ENCODE measurements at regions not wholly inside any gene's neighbourhood (a gene's known extent, or its start where the extent isn't known, plus 50 kb on each side); places are given as distances from the start of the nearest gene placed in this dataset.

DNA sequence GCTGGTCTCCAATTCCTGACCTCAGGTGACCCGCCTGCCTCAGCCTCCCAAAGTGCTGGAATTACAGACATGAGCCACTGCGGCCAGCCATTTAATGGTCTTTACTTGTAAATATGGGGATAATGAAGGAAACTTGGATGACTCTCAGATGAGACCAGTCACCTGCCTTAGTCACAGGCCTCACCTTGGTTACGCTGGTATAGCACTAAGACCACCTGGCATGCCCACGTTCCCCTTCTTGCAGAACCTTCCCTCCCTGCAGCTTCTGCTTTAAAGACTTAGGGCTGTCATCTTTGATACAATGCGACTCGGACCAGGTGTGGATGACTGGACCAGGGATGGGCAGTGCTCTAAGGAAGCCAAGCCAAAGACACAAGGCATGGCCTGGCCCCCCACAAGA is 629.9 kb downstream of the CCDC171 start:
- H3K36me3 ChIP-seq (ENCODE audit: control insufficient read depth, insufficient read depth, low read length) = no peaks in the 10 kb centered on the region
- ATAC-seq (no peak), DNase-seq (ENCODE audit: low read depth, low spot score) (no peak)
- in situ Hi-C loops (cut with HindIII; ENCODE audit: low pct_unique_long_range_greater_than_20kb, low sequenced_read_pairs) (no loop called here), intact Hi-C loops (cut with micrococcal nuclease; ENCODE audit: unreplicated experiment) (no loop called here)
- H3K4me3 ChIP-seq (ENCODE audit: low read depth in 2 of 2, low read length in 2 of 2) = no peak overlapping the region
- H3K27me3 ChIP-seq (ENCODE audit: control insufficient read depth, insufficient read depth, low read length) = no peaks in the 10 kb centered on the region
- POLR2A ChIA-PET = interaction anchor here (0.5 kb wide), 1 partner anchor 519 kb away, joined by 4 read pairs; no protein-coding TSS in a partner anchor
- H3K27ac ChIP-seq (ENCODE audit: low read length) = no peak overlapping the region
- CTCF ChIA-PET = no interaction called here
- no peak for TF ChIP-seq TCF7L2 (IDR thresholded peaks at IDR 0.05; ENCODE audit: low read depth, low read length)
- no peak for TF ChIP-seq SIN3A (IDR thresholded peaks at IDR 0.05; ENCODE audit: borderline replicate concordance, insufficient read depth, low read depth, low read length)
- no peak for TF ChIP-seq POLR2AphosphoS5 (IDR thresholded peaks at IDR 0.05; ENCODE audit: low read depth, low read length)
- TF ChIP-seq, protein P1, sequence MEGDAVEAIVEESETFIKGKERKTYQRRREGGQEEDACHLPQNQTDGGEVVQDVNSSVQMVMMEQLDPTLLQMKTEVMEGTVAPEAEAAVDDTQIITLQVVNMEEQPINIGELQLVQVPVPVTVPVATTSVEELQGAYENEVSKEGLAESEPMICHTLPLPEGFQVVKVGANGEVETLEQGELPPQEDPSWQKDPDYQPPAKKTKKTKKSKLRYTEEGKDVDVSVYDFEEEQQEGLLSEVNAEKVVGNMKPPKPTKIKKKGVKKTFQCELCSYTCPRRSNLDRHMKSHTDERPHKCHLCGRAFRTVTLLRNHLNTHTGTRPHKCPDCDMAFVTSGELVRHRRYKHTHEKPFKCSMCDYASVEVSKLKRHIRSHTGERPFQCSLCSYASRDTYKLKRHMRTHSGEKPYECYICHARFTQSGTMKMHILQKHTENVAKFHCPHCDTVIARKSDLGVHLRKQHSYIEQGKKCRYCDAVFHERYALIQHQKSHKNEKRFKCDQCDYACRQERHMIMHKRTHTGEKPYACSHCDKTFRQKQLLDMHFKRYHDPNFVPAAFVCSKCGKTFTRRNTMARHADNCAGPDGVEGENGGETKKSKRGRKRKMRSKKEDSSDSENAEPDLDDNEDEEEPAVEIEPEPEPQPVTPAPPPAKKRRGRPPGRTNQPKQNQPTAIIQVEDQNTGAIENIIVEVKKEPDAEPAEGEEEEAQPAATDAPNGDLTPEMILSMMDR (IDR thresholded peaks at IDR 0.05) = no peak
- TF ChIP-seq, protein P2, sequence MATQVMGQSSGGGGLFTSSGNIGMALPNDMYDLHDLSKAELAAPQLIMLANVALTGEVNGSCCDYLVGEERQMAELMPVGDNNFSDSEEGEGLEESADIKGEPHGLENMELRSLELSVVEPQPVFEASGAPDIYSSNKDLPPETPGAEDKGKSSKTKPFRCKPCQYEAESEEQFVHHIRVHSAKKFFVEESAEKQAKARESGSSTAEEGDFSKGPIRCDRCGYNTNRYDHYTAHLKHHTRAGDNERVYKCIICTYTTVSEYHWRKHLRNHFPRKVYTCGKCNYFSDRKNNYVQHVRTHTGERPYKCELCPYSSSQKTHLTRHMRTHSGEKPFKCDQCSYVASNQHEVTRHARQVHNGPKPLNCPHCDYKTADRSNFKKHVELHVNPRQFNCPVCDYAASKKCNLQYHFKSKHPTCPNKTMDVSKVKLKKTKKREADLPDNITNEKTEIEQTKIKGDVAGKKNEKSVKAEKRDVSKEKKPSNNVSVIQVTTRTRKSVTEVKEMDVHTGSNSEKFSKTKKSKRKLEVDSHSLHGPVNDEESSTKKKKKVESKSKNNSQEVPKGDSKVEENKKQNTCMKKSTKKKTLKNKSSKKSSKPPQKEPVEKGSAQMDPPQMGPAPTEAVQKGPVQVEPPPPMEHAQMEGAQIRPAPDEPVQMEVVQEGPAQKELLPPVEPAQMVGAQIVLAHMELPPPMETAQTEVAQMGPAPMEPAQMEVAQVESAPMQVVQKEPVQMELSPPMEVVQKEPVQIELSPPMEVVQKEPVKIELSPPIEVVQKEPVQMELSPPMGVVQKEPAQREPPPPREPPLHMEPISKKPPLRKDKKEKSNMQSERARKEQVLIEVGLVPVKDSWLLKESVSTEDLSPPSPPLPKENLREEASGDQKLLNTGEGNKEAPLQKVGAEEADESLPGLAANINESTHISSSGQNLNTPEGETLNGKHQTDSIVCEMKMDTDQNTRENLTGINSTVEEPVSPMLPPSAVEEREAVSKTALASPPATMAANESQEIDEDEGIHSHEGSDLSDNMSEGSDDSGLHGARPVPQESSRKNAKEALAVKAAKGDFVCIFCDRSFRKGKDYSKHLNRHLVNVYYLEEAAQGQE (IDR thresholded peaks at IDR 0.05; ENCODE audit: insufficient read depth in 1 of 2, low read depth in 2 of 2, low read length in 1 of 2) = no peak
- no TSS peak for BruUV-seq (replicated peaks)
- H3K9me3 ChIP-seq (ENCODE audit: control insufficient read depth, insufficient read depth, low read depth, low read length) = no peaks in the 10 kb centered on the region
- no peaks in the 10 kb centered on the region for H3K4me1 ChIP-seq (ENCODE audit: control insufficient read depth, insufficient read depth, low read length)

DNA sequence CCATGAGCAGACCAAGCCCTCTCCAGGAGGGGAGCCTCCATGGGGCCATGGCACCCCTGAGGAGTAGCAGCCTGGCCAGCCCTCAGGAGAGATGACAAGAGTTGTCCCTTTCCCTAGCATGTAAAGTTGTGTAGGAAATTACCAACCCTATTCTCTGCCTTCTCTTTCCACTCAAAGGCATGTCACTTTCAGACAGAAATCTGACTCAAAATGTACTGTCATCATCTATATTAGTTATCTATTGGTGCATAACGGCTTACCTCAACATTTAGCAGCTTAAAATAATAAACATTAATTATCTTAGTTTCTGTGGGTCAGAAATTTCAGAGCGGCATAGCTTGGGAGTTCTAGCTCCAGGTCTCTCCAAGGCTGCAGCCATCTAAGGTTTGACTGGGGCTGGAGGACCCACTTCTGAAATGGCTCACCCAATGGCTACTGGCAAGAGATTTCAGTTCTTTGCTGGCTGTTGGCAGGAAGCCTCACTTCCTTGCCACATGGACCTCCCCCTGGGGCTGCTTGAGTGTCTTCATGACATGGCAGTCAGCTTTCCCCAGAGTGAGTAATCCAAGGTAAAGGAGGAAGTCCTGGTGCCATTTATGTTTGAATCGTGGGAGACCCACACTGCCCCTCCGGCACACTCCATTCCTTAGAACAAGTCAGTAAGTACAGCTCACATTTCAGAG is 632.3 kb downstream of the CCDC171 start:
- Histone ChIP-seq H3K9me3 (ENCODE audit: control insufficient read depth, insufficient read depth, low read depth, low read length) (no peaks in the 10 kb centered on the region), H3K27ac (ENCODE audit: low read length) (no peak overlapping the region), H3K36me3 (ENCODE audit: control insufficient read depth, insufficient read depth, low read length) (no peaks in the 10 kb centered on the region), H3K27me3 (ENCODE audit: control insufficient read depth, insufficient read depth, low read length) (no peaks in the 10 kb centered on the region), H3K4me3 (ENCODE audit: low read depth in 2 of 2, low read length in 2 of 2) (no peak overlapping the region), H3K4me1 (ENCODE audit: control insufficient read depth, insufficient read depth, low read length) (no peaks in the 10 kb centered on the region)
- BruUV-seq (replicated peaks) = no TSS peak
- ATAC-seq (no peak), DNase-seq (ENCODE audit: low read depth, low spot score) (no peak)
- ChIA-PET POLR2A (no interaction called here), CTCF (no interaction called here)
- in situ Hi-C loops (cut with HindIII; ENCODE audit: low pct_unique_long_range_greater_than_20kb, low sequenced_read_pairs) (no loop called here), intact Hi-C loops (cut with micrococcal nuclease; ENCODE audit: unreplicated experiment) (no loop called here)
- TF ChIP-seq, protein P1 (IDR thresholded peaks at IDR 0.05) = no peak
- no peak for TF ChIP-seq POLR2AphosphoS5 (IDR thresholded peaks at IDR 0.05; ENCODE audit: low read depth, low read length)
- TF ChIP-seq SIN3A (IDR thresholded peaks at IDR 0.05; ENCODE audit: borderline replicate concordance, insufficient read depth, low read depth, low read length) = no peak
- TF ChIP-seq, protein P2 (IDR thresholded peaks at IDR 0.05; ENCODE audit: insufficient read depth in 1 of 2, low read depth in 2 of 2, low read length in 1 of 2) = no peak
- no peak for TF ChIP-seq TCF7L2 (IDR thresholded peaks at IDR 0.05; ENCODE audit: low read depth, low read length)
